AML-193 (cell line): ENCODE measurements at regions not wholly inside any gene's neighbourhood (a gene's known extent, or its start where the extent isn't known, plus 50 kb on each side); places are given as distances from the start of the nearest gene placed in this dataset.

Experiments used
- DNase-seq, 2 experiments: peaks; one replicate each; lab custom pipeline; 2025; lab: John Stamatoyannopoulos, UW

DNA sequence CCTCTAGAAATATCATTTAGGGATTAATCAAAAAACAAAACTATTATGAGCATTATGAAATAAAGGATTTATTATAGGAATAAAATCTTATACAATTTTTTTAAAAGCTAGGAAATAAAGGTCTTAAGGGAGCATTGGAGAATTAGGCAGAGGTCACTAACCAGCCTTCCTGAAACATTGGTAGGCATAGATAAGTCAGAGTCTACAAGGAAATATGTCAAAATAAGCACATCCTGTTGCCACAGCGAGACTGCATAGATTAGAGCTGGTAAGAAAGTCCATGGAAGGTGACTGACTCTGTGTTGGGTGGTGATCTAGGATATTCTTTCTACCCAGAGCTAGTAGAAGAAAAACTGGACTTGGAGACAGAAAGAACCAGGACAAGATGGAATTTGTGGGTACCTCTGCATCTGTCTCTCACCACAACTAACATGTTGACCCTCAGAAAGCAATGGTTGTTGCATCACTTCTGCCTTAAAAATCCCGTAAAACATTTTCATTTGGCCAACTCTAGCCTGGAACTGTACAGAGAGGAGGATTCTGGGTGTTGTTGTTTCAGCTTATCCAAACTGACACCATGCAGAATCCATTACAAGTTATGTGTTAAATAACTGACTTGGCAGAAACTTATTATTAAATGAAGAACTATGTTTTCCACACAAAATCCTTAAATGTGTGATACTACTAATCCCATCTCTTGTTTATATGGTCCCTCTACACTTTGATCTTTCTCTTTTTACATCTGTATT is 77.1 kb downstream of the FBXO5 start:
- DNase-seq: no peak

DNA sequence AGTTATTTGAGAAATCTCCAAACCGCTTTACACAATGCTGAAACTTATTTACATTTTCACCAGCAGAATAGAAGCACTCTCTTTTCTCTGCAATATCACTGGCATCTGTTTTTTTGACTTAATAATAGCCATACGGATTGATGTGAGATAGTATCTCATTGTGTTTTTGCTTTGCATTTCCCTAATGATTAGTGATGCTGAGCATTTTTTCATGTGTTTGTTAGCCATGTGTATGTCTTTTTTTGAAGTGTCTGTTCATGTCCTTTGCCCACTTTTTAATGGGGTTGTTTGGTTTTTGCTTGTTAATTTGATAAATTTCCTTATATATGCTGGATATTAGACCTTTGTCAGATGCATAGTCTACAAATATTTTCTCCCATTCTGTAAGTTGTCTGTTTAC is 73.6 kb downstream of the FBXO5 start:
- no peak for DNase-seq

DNA sequence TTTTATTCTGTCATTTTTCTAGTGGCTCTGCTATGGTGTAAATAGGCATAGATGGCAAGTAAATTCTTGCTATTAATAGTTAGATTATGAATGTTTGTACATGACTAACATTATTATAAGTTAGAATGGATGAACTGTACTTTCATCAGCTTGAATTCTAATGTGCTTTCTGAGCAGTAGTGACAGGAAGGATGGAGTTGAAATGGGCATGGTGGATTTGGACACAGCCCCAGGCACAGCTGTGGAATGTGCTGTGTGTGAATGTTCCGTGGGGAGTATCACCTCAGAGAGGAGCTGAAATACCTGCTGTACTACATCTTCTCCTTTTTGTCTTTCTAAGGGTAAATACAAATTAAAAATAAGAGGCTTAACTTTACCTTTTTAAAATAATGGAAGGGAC is 66.8 kb downstream of the FBXO5 start:
- no peak for DNase-seq

DNA sequence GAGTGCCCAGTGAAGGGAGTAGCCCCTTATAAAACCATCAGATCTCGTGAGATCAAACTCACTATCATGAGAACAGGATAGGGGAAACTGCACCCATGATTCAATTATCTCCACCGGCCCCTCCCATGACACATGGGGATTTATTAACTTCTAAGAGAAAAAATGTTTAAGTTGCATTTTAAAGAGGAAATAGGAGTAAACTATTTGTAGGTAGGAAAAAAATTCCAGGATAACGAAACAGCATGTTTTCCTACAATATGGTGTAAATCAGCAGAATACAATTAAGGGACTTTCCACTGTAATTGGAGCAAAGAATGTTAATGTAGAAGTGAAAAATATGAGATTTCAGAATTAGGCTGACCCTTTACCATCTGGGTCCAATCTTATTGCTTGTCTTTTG is 63.9 kb downstream of the FBXO5 start:
- DNase-seq: no peak

- DNase-seq: no peak
Observed at GRCh38 chr6:152920016-152920415, 62.8 kb downstream of the FBXO5 start.
